SK-N-MC (cell line): ENCODE measurements at regions not wholly inside any gene's neighbourhood (a gene's known extent, or its start where the extent isn't known, plus 50 kb on each side); places are given as distances from the start of the nearest gene placed in this dataset.
A peak's percentile ranks its signal among the peaks of the same experiment; 100 is the strongest.

Experiments used
- DNase-seq: peaks from one replicate; pipeline ENCODE4 v3.0.0-alpha.2; 2011; ENCODE audit warnings: low read depth, low spot score
- H3K27ac ChIP-seq: fragments of 200-600 bp; sonication (generic); 2 replicates; pipeline ENCODE4 v1.5.1; 2016; ENCODE audit warnings: mixed run types
- H3K36me3 ChIP-seq: fragments of 200-600 bp; sonication (generic); 2 replicates; pipeline ENCODE4 v1.6.1; 2017; ENCODE audit warnings: antibody characterized with exemption, low read length, mixed read lengths; ENCODE audit not compliant: insufficient read depth
- H3K4me3 ChIP-seq: fragments of 200-600 bp; sonication (generic); 2 replicates; pipeline ENCODE4 v1.5.1; 2016
- H3K9ac ChIP-seq: fragments of 200-600 bp; sonication (generic); 2 replicates; pipeline ENCODE4 v1.8.0; 2017; ENCODE audit warnings: mixed run types, mixed read lengths; ENCODE audit not compliant: insufficient read length
- H3K9me3 ChIP-seq: fragments of 200-600 bp; sonication (generic); 2 replicates; pipeline ENCODE4 v1.6.1; 2017; ENCODE audit warnings: low read depth, mild to moderate bottlenecking, antibody characterized with exemption, low read length, moderate library complexity, mixed read lengths
- EZH2 ChIP-seq: fragments of 200-600 bp; sonication (generic); IDR thresholded peaks from one replicate; pipeline ENCODE4 v1.6.1; 2017; ENCODE audit warnings: antibody characterized with exemption
- FOXP2 ChIP-seq: optimal IDR thresholded peaks from 2 replicates; pipeline ENCODE3; 2011; ENCODE audit warnings: mild to moderate bottlenecking, moderate library complexity; ENCODE audit not compliant: insufficient read depth; ENCODE audit errors: extremely low read length, control extremely low read depth
- POLR2AphosphoS5 ChIP-seq: IDR thresholded peaks from 2 replicates; pipeline ENCODE4 v1.6.1; 2012; ENCODE audit warnings: mild to moderate bottlenecking, low read depth, low read length, borderline replicate concordance

- Histone ChIP-seq H3K9me3 (no peaks in the 10 kb centered on the region), H3K36me3 (no peaks in the 10 kb centered on the region), H3K4me3 (no peak overlapping the region), H3K9ac (no peak overlapping the region), H3K27ac (no peak overlapping the region)
- DNase-seq: no peak
- TF ChIP-seq FOXP2 (no peak), POLR2AphosphoS5 (no peak), EZH2 (no peak)
These were observed 341.3 kb downstream of the SLC16A7 start for GRCh38 chr12:59937148-59937547.

GRCh38 chr12:59938190-59938962, 342.5 kb downstream of the SLC16A7 start:
- Histone ChIP-seq H3K9ac (no peak overlapping the region), H3K36me3 (no peaks in the 10 kb centered on the region), H3K9me3 (no peaks in the 10 kb centered on the region), H3K4me3 (no peak overlapping the region), H3K27ac (no peak overlapping the region)
- TF ChIP-seq EZH2 (no peak), FOXP2 (no peak), POLR2AphosphoS5 (no peak)
- DNase-seq: no peak

GRCh38 chr12:59940631-59941342, 345.0 kb downstream of the SLC16A7 start:
- peak; percentile 83 for DNase-seq
- H3K9me3 ChIP-seq: no peaks in the 10 kb centered on the region
- H3K36me3 ChIP-seq: no peaks in the 10 kb centered on the region
- H3K4me3 ChIP-seq: peak overlapping the region; percentile 38
- no peak overlapping the region for H3K9ac ChIP-seq
- TF ChIP-seq POLR2AphosphoS5 (peak; percentile 46; the same call in 1 of the 2 replicates), EZH2 (no peak), FOXP2 (no peak)
- H3K27ac ChIP-seq: no peak overlapping the region

- H3K9ac ChIP-seq: no peak overlapping the region
- no peaks in the 10 kb centered on the region for H3K36me3 ChIP-seq
- TF ChIP-seq EZH2 (no peak), FOXP2 (no peak), POLR2AphosphoS5 (no peak)
- no peaks in the 10 kb centered on the region for H3K9me3 ChIP-seq
- no peak for DNase-seq
- H3K4me3 ChIP-seq: peak overlapping the region; percentile 22; the same call in 1 of the 2 replicates
- no peak overlapping the region for H3K27ac ChIP-seq
These were observed 345.6 kb downstream of the SLC16A7 start for GRCh38 chr12:59941461-59941860.

- H3K9me3 ChIP-seq: no peaks in the 10 kb centered on the region
- no peaks in the 10 kb centered on the region for H3K36me3 ChIP-seq
- H3K4me3 ChIP-seq: no peak overlapping the region
- H3K27ac ChIP-seq: no peak overlapping the region
- no peak for DNase-seq
- no peak overlapping the region for H3K9ac ChIP-seq
- TF ChIP-seq EZH2: no peak
- TF ChIP-seq POLR2AphosphoS5: no peak
- TF ChIP-seq FOXP2: no peak
These were observed 348.3 kb downstream of the SLC16A7 start for GRCh38 chr12:59944177-59944576.

- DNase-seq: no peak
- TF ChIP-seq POLR2AphosphoS5 (no peak), FOXP2 (no peak), EZH2 (no peak)
- Histone ChIP-seq H3K36me3 (no peaks in the 10 kb centered on the region), H3K4me3 (no peak overlapping the region), H3K9me3 (no peaks in the 10 kb centered on the region), H3K9ac (no peak overlapping the region), H3K27ac (no peak overlapping the region)
These were observed 350.8 kb downstream of the SLC16A7 start for GRCh38 chr12:59946635-59947034.

- no peak overlapping the region for H3K27ac ChIP-seq
- TF ChIP-seq FOXP2: no peak
- TF ChIP-seq POLR2AphosphoS5: no peak
- no peak for TF ChIP-seq EZH2
- H3K9me3 ChIP-seq: no peaks in the 10 kb centered on the region
- DNase-seq: no peak
- H3K9ac ChIP-seq: no peak overlapping the region
- H3K36me3 ChIP-seq: no peaks in the 10 kb centered on the region
- H3K4me3 ChIP-seq: no peak overlapping the region
These were observed 367.7 kb downstream of the SLC16A7 start for GRCh38 chr12:59963546-59963945.

GRCh38 chr12:59972905-59973304, 377.1 kb downstream of the SLC16A7 start:
- no peak for DNase-seq
- Histone ChIP-seq H3K36me3 (no peaks in the 10 kb centered on the region), H3K9ac (no peak overlapping the region), H3K9me3 (no peaks in the 10 kb centered on the region), H3K27ac (no peak overlapping the region), H3K4me3 (no peak overlapping the region)
- TF ChIP-seq EZH2: no peak
- no peak for TF ChIP-seq FOXP2
